ENCODE measurements at regions not wholly inside any gene's neighbourhood (a gene's known extent, or its start where the extent isn't known, plus 50 kb on each side); places are given as distances from the start of the nearest gene placed in this dataset.

GRCh38 chr10:108852211-108852610 is 1071.1 kb downstream of the XPNPEP1 start:
- no peak for TF ChIP-seq CTCF (conservative IDR thresholded peaks at IDR 0.05)
- TF ChIP-seq EZH2 (IDR thresholded peaks at IDR 0.05; ENCODE audit: low read depth) = no peak

Data from PC-9 (cell line).